ENCODE measurements at regions not wholly inside any gene's neighbourhood (a gene's known extent, or its start where the extent isn't known, plus 50 kb on each side); places are given as distances from the start of the nearest gene placed in this dataset.
"Not testable (repeated sequence)": the region's sequence is repeated elsewhere in the genome, so short reads cannot be mapped to it uniquely, and the experiment has no call there.

- no peak for DNase-seq
Observed at GRCh38 chr6:137395316-137395715, 98.9 kb downstream of the OLIG3 start.

GRCh38 chr6:137391061-137391814 lies 103.0 kb downstream of the OLIG3 start:
- DNase-seq: no peak

- DNase-seq: no peak
Observed at GRCh38 chr6:137390334-137390733, 103.9 kb downstream of the OLIG3 start.

- no peak for DNase-seq
Observed at GRCh38 chr6:137389150-137389704, 105.0 kb downstream of the OLIG3 start.

GRCh38 chr6:137387096-137387764 lies 107.0 kb downstream of the OLIG3 start:
- no peak for DNase-seq

- not testable (repeated sequence) for DNase-seq
Observed at GRCh38 chr6:137383287-137383686, 110.9 kb downstream of the OLIG3 start.

GRCh38 chr6:137378090-137378369 lies 116.2 kb downstream of the OLIG3 start:
- no peak for DNase-seq

- DNase-seq: no peak
Observed at GRCh38 chr6:137373296-137373695, 120.9 kb downstream of the OLIG3 start.

- no peak for DNase-seq
Observed at GRCh38 chr6:137372532-137372931, 121.7 kb downstream of the OLIG3 start.

- no peak for DNase-seq
Observed at GRCh38 chr6:137371634-137372016, 122.6 kb downstream of the OLIG3 start.

GRCh38 chr6:137370871-137371633 lies 123.1 kb downstream of the OLIG3 start:
- no peak for DNase-seq

GRCh38 chr6:137369136-137369535 lies 125.1 kb downstream of the OLIG3 start:
- DNase-seq: no peak

- no peak for DNase-seq
Observed at GRCh38 chr6:137365707-137366437, 128.3 kb downstream of the OLIG3 start.

GRCh38 chr6:137363805-137364138 lies 130.4 kb downstream of the OLIG3 start:
- DNase-seq: no peak

- peak in 1 of 2 donors; percentile 82 for DNase-seq
Observed at GRCh38 chr6:137362878-137363804, 131.1 kb downstream of the OLIG3 start.

- no peak for DNase-seq
Observed at GRCh38 chr6:137361701-137362100, 132.5 kb downstream of the OLIG3 start.

- no peak for DNase-seq
Observed at GRCh38 chr6:137358273-137358672, 135.9 kb downstream of the OLIG3 start.

- no peak for DNase-seq
Observed at GRCh38 chr6:137357948-137358266, 136.3 kb downstream of the OLIG3 start.

- no peak for DNase-seq
Observed at GRCh38 chr6:137357263-137357947, 136.8 kb downstream of the OLIG3 start.

- no peak for DNase-seq
Observed at GRCh38 chr6:137353842-137354397, 134.7 kb upstream of the IFNGR1 start.

- DNase-seq: no peak
Observed at GRCh38 chr6:137353346-137353745, 134.2 kb upstream of the IFNGR1 start.
